ENCODE measurements at regions not wholly inside any gene's neighbourhood (a gene's known extent, or its start where the extent isn't known, plus 50 kb on each side); places are given as distances from the start of the nearest gene placed in this dataset.
"Not testable (repeated sequence)": the region's sequence is repeated elsewhere in the genome, so short reads cannot be mapped to it uniquely, and the experiment has no call there.

DNA sequence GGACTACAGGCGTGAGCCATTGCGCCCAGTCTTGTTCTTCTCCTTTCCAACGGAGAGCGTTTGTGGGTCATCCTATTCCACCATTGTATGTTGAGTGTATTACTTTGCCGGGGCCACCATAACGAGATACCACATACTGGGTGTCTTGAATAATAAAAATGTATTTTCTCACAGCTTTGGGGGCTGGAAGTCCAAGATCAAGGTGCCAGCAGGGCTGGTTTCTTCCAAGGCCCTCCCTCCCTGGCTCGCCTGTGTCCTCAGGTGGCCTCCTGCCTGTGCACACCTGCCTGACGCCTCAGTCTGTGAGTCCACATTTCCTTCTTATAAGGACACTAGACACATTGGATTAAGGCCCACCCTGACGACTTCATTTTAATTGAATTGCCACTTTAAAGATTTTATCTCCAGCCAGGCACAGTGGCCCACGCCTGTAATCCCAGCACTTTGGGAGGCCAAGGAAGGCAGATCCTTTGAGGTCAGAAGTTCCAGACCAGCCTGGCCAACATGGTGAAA is 175.1 kb downstream of the C9orf50 start:
- DNase-seq: no peak
- intact Hi-C loops (cut with DNase I): no loop called here

DNA sequence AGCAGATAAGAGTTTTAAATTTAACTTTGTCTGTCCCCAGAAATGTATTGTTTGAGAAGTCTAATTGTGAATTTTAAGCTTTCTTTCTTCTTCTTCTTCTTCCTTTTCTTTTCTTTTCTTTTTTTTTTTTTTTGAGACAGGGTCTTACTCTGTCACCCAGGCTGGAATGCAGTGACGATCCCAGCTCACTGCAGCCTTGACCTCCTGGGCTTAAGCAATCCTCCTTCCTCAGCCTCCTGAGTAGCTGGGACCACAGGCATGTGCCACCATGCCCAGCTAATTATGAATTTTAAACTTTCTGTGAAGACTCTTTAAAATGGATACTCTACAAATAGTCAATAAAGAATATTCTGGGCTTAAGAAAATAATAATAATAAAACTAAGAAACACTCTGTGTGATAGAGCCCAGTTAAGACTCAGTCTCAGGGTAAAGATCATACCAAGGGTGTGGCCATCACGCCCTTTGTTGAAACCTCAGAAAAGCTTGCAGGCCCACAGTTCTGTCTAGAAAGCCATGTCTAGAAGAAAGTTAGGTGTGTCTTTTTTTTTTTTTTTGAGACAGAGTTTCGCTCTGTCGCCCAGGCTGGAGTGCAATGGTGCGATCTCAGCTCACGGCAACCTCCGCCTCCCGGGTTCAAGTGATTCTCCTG is 177.3 kb downstream of the C9orf50 start:
- DNase-seq; intact Hi-C loops (cut with DNase I): not testable (repeated sequence)

DNA sequence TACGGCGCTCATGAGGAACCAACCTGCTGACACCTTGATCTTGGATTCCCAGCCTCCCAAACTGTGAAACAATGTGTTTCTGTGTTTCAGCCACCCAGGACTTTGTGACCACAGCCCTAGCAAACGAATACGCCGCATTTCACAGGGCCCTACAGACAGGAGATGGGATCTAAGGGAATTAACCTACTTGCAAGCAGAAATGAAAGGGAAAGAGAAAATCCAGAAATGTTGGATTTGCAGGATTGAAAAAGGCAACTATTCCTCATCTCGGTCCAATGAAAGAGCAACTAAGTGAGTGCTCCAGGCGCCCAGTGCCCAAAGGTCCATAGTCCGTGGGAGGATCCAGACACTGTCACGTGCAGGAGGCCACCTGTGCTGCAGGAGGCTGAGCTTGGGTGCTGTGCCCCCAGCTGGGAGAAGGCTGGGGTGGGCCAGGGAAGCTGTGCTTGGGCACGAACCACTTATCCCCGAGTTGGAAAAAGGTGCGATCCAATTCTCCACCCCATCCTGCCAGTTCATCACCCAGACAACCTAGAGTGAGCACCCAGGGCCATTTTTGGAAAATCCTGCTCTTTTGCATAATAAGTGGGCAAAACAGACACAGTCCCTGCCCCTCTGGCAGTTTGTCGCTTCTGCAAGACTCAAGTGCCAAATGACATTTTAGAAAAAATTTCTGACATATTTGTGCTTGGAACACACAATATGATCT is 177.9 kb downstream of the C9orf50 start:
- intact Hi-C loops (cut with DNase I): no loop called here
- DNase-seq: peak in 2 of 10 donors; percentile 64 to 74

DNA sequence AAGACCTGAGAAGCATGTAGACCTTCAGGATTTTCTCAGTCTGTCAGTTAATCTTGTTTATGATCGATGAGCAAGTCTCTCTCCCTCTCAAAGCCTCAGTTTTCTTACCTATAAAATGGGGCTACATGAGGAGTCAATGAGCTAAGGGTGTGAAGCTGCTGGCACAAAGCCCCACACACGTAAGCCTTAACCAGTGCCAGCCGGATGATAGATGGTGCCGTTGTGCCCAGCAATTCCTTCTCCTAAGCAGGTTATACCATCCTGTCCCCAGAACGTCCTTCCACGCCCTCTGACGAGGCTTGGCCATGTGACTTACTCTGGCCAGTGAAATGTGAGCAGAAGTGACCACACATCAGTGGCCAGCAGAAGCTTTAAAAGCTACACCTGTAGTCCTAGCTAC is 179.0 kb downstream of the C9orf50 start:
- no peak for DNase-seq
- intact Hi-C loops (cut with DNase I): no loop called here

DNA sequence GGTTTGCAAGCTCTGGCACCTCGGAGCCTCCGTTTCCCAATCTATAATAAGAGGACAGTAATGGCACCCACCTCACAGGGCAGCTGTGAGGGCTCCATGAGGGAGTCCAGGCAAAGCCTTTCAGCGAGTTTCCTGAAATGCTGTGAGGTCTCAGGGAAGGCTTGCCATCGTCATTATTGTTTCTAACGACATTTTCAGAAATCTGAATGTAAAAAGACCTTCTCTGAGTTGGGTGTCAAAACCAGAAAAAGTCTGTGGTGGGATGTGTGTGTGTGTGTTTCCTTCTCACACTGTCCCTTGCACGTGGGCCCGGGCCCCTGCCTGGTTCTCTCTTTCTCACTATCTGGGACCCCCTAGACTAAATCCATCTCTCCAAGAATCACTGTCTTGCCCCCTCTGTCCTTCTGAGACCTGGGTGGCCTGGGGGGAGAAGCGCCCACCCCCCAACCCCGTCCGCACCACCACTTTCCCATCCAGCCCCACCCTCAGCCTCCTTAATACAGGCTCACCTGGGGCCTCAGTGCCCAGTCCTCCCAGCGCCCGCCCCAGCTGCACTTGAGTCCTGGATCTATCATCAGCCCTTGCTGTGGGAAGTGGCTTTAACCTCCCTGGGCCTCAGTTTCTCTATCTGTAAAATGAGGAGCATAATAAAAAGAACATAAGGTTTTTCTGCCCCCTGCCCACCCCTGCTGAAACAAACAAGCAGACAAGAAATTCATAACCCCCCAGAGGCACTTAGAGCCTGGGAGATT is 180.3 kb downstream of the C9orf50 start:
- intact Hi-C loops (cut with DNase I): no loop called here
- DNase-seq: peak in 1 of 10 donors; percentile 60

DNA sequence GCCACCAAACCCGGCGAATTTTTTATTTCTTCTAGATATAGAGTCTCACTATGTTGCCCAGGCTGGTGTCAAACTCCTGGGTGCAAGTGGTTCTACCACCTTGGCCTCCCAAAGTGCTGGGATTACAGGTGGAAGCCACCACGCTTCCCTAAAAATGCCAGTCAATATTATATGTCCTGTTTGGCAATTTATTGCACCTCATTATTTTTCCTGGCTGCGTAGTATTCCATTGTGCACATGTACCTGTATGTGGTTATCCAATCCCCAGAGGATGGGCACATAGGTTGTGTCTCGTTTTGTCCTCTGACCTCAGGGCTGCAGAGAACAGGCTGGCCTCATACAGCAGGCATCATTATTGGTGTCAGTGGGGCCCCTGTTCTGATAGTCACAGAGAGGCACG is 181.7 kb downstream of the C9orf50 start:
- DNase-seq: no peak
- intact Hi-C loops (cut with DNase I): no loop called here

DNA sequence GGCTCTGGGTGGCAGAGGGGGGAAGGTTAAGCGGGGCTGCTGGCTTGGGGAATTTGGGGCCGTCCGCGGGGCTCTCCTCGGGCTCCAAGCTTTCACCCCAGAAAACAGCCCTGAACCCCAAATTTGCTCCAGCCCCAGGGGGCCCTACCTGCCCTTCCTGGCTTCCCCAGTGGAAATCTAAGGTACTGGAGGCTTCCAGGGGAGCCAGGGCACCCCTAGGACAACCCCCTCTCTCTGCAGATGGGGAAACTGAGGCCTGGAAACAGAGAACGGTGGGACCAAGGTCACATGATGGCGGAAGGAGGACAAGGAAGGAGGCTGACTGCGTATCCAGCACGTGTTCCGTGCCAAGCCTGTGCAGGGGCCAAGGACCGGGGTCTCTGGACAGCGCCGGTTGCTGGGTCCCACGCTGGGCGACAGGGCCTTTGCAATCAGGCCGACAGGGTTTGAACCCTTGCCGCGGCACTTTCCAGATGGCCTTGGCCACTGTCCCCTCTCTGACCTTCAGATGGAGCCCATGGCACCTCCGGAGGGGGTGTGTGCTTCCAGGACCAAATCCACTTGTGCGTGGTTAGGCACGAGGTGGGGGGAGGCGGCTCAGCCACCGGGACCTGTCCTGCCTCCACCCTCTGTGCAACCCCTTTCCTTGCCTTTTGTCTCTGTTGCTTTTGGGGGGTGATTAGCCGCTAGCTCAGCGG is 183.1 kb downstream of the C9orf50 start:
- peak in 1 of 10 donors; percentile 84 for DNase-seq
- intact Hi-C loops (cut with DNase I): no loop called here

DNA sequence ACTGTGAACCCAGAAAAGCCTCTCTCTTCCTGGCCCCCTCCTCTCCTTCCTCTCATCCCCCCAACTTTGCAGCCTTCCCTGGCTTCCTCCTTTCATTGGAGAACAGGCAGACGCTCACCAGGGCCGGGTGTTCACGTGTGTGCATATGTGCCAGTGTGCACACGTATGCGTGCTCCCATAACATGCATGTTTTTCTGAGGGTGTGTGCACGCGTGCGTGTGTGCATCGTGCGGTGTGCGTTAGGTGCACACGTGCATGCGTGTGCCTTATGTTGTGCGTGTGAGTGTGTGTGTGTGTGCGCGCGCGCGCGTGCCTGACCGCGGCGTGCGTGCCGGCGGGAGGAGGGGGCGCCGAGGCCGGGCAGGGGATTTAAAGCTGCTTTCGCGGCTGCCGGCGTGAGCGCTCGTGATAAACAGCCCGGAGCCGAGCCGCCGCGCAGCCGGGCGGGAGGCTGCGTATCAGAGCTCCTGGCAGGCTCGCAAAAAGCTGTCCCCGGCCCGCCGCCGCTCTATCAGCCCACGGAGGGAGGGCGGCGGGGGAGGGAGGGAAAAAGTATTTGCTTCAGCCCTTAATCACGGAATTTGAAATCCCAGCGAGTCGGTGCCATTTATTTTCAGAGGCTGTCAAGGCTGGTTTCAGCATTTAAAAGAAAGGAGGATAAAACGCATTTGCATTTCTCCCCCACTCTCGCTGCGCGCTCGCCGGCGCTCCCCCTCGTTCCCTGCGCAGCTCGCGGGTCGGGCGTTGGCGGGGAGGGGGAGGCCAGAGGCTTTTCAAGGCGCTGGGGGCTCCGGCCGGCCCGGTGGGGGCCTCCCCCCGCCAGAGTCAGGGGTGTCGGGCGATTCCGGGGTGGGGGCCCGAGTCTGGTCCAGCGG is 183.9 kb downstream of the C9orf50 start:
- intact Hi-C loops (cut with DNase I): no loop called here
- peak; percentile 44 to 95 (median 68) for DNase-seq

DNA sequence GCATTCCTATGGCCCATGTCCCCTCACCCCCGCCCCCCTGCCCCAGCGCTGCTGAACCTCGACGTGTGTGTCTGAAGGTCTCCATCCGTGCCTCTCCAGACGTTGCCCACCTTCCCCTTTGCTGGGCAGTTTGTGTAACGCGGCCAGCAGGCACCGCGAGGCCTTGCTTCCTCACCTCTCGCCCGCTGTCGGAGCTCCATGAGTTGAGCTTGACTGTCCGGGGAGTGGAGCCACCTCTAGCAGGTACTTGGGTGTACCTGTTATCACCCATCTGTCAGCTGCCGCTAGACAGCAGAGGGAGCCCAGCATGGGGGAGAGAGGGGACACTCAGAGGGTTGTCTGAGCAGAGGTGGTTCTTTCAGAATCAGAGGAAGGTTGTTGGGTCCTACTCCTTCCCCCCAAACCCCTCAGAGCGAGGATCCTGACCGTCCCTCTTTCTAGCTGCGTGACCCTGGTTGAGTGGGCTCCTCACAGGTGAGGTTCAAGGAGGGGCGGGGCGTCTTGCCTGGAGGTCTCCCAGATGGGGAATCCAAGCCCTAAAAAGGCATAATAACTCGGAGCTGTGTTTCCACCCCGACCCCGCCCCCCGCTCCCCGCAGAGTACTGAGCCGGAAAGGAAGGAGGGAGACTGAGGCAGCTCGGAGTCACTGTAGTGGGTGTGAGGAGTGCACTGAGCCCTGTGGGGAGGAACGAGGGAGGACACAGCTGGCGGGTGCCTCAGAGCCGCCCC is 184.7 kb downstream of the C9orf50 start:
- no peak for DNase-seq
- intact Hi-C loops (cut with DNase I): no loop called here

DNA sequence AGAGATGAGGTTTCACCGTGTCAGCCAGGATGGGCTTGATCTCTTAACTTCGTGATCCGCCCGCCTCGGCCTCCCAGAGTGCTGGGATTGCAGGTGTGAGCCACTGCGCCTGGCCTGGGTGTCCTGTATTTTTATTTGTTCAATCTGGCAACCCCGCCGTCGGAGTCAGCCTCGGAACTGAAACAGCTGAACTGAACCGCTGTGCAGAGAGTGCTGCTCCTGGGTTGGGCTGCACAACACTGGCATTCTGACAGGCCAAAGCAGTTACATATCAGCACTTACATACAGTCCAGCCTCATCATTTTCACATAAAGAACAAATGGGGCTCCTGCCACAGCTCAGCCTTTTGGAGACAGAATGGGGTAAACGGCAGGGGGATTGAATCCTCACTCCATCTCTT is 185.6 kb downstream of the C9orf50 start:
- intact Hi-C loops (cut with DNase I): no loop called here
- DNase-seq: no peak

DNA sequence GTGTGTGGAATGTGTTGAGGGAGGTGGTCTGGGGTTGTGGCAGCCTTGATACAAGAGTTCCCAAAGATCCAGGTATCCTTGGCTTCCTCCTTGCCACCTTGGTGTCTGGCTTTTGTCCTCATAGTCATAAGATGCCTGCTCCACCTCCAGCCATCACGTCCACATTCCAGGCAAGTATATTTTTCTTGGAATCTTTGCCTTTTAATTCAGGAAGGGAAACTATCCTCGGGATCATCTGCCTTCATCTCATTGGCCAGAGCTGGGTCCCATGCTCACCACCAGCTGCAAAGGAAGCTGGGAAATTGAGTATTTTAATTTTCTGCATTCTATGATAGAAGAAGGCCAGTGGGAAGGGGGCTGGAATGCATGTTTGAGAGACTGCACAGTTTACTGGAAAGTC is 186.7 kb downstream of the C9orf50 start:
- no peak for DNase-seq
- intact Hi-C loops (cut with DNase I): no loop called here

DNA sequence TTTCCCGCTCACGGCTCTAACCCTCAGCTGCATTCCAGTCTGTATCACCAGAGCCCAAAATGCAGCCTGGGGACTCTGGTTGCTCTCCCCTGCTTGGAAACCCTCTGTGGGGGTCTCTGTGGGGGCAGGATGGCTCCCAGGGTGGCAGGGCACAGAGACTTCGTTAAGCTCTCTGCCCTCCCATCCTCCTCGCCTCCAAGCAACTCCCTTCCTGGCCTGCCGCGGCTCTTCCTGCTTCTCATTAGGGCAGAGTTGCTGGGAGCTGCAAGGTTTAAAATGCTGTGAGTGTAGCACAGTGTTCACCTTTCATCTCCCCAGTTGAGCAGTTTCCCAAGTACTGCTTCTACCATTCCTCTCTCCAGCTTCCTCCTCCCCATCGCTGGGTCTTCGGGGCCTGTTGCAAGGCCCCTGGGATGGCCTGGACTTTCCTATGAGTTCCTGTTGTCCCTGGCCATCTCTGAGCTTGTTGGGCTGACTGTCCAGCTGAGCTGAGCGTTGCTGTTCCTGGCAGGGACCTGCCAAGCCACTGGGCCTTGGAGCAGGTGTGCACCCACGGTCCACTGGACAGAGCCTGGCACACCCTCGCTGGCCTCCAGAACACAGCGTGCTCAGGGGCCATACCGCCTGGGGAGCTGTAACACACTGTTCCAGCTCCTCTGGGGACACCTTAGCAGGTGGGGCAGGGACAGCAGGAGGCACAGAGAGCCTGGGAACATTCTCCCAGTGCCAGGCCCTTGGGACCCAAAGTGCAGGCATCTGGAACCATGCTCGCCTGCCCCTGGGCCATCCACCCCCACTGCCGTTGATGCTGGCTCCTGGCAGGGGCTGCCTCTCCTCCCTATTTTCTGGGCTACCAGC is 188.4 kb downstream of the C9orf50 start:
- intact Hi-C loops (cut with DNase I): no loop called here
- DNase-seq: no peak

DNA sequence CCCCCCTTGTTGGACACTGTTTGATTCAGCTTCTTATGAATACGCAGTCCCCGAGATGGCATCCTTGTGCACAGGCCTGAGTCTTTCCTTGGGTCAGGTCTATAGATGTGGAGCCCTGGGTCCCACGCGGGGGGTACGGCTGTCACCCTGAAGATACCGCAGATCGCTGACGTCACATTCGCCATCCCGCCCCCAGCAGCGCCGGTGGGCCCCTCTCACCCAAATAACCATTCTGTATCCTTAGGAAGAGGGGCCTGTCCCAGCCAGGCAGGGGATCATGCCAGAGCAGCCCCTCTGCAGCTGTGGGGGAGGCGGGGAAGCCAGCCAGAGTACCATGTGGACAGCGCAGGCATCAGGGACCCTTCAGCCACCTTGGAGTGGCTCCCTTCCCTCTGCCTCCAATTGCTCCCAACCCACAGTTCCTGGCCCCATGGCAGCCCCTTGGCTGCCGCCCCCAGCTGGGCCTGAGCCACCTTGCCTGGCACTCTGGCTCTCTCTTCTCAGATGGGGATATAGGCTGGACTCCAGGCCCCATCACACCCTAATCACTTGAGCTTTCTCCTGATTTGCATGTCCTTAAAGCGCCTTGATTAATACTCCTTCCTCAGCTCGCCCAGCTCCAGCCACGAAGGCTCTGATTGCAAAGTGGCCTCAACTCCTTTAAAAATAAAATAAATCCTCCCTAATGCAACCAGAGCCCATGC is 189.8 kb downstream of the C9orf50 start:
- intact Hi-C loops (cut with DNase I): no loop called here
- DNase-seq: no peak

DNA sequence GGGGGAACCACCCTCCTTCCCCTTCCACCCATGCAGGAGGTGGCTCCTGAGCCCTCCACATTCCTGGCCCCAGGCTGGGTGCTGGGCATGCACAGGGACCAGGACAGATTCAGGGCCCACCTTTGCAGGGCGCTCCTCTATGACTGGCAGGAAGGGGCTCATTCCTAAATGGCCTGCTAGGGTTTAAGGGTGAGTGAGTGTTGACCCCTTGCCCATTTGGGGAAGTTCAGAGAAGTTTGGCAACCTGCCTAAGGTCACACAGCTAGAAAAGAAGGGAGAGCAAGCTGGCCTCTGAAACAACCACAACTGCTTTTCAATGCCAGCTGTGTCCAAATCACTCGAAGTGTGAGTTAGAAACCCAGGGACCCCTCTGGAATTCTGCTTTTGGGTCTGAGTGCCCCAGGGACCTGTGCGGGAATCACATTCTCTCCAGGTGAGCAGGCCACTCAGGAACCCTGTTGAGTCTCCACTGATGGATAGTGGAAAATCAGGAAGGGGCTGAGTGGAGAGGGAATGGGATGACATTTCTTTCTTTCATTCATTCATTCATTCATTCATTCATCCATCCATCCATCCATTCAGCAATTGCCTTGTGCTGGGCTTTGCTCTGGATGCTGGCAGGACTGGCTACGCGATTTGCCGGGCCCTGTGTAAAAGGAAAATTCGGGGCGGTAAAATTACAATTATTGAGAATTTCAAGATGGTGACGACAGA is 191.9 kb downstream of the C9orf50 start:
- DNase-seq: no peak
- intact Hi-C loops (cut with DNase I): no loop called here

DNA sequence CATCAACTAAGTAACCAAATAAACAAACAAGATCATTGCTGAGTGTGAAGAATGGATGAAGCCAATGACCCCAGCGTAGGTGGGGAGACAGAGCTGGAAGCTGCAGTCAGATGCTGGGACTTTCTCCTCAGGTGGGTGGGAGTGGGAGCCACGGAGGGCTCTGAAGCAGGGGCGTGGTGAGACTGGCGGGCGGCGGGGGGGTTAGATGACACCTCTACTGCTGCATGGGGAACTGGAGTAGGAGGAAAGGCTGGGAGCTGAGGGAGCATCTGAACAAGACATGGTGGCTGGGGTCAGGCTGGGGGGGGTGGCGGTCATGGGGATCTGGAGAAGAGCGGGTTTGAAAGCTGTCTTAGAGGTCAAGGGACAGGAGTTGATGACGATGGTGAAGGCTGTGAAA is 193.8 kb downstream of the C9orf50 start:
- intact Hi-C loops (cut with DNase I): no loop called here
- DNase-seq: no peak

DNA sequence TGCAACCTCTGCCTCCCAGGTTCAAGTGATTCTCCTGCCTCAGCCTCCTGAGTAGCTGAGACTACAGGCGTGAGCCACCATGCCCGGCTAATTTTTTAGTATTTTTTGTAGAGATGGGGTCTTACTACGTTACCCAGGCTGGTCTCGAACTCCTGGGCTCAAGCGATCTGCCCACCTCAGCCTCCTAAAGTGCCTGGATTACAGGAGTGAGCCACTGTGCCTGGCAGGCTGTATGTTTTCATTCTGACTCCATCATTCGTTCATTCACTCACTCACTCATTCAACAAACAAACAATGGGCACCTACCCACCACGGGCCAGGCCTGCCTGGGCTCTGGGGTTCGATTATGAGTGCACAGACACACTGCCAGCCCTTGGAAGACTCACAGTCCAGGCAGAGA is 197.1 kb downstream of the C9orf50 start:
- intact Hi-C loops (cut with DNase I): not testable (repeated sequence)

DNA sequence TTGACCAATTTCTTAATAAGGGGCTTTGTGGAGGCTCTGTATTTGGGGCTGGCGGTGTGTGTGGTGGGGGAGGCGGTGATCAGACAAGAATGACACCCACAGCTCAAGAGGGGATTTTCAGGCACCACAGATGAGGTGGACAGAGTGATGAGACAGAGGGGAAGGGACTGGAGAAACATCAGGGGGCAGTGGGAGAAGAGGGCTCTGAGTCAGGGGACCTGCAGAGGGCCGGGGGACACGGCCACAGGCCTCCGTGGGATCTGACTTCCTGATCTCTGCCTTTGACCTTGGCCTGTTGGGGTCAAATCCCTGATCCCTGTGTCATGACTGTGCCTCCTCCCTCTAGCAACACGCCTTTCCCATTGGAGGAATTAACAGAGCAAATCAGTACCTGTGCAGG is 197.7 kb downstream of the C9orf50 start:
- no peak for DNase-seq
- intact Hi-C loops (cut with DNase I): no loop called here

More for the DNA sequence above, 197.1 kb downstream of the C9orf50 start:
- DNase-seq: not testable (repeated sequence)
